ENCODE measurements at regions not wholly inside any gene's neighbourhood (a gene's known extent, or its start where the extent isn't known, plus 50 kb on each side); places are given as distances from the start of the nearest gene placed in this dataset.
"Not testable (repeated sequence)": the region's sequence is repeated elsewhere in the genome, so short reads cannot be mapped to it uniquely, and the experiment has no call there.

DNA sequence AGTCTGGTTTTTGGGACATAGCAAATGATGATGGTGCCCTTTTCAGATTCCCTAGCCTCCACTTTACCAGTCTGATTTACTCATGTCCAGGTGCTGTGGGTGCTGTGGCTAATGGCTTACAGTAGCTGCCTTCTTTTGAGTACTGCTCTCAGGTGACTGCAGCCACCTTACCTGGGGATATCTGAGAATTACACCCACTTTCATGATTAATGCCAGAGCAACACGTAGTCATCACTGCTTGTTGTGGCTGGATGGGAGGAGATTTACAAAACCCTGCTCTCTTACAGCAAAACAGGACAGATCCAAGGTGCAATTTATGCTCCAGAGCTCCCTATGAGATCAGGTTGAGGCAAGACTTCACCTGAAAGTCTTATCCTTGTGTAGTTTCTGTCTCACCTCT, 150.6 kb downstream of the PDCD6IP start:
- in situ Hi-C loops (cut with HindIII; ENCODE audit: low pct_unique_long_range_greater_than_20kb, low sequenced_read_pairs): no loop called here
- no peak for DNase-seq (ENCODE audit: low read depth)

DNA sequence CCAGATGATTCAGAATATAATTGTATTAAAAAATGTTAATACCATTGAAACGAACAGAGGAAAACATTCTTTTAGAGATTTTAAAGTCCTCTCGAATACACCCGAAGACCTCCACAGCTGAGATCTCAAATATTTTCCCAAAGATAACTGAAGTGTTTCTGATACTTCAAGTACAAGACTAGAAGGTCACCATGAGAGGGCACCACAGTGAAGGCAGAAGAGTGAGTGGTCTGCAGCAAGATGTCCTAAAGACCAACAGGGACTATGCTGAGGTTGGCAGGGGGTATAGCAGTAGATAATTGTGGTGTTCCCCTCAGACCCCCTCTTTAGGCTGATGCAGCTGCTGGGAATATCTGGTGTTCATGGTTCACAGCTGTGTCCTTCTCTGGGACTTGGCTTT, 156.5 kb downstream of the PDCD6IP start:
- DNase-seq (ENCODE audit: low read depth): no peak
- in situ Hi-C loops (cut with HindIII; ENCODE audit: low pct_unique_long_range_greater_than_20kb, low sequenced_read_pairs): no loop called here

DNA sequence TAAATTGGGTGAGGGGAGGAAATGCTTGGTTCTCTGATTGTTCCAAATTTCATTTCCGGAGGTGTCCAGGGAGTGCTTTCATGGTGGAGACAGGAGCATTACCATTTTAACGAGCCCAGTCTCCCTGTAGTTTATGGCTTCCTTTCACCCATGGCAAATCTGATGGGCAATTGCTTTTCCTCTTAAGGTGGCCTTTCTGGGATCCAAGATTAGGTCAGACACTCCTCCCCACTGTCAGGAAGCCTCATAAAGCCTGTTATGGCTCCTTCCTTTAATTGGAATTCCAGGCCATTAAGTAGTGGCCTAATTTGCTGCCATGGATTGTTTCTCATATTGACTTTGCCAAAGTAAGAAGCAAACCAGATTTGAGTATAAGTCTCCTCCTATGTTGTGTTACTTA, 157.8 kb downstream of the PDCD6IP start:
- DNase-seq (ENCODE audit: low read depth): no peak
- in situ Hi-C loops (cut with HindIII; ENCODE audit: low pct_unique_long_range_greater_than_20kb, low sequenced_read_pairs): no loop called here

DNA sequence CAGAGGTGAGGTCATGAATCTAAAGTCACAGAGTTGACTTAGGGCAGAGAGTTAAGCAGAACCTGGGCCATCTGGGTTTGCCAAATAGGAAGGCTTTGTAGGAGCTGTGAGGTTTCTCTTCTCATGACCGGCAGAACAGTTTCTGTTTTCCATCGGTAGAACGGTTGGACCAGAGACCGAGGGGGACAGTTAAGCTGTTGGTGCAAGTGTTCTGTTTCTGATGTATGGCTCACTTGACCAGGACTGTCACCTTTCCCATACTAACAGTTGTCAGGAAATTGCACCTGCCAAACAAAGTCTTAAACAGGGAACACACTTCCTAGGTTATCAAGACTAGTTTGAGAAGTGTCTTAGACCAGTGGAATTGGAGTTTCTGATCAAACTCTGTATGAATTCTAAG, 158.3 kb downstream of the PDCD6IP start:
- in situ Hi-C loops (cut with HindIII; ENCODE audit: low pct_unique_long_range_greater_than_20kb, low sequenced_read_pairs): no loop called here
- DNase-seq (ENCODE audit: low read depth): no peak

DNA sequence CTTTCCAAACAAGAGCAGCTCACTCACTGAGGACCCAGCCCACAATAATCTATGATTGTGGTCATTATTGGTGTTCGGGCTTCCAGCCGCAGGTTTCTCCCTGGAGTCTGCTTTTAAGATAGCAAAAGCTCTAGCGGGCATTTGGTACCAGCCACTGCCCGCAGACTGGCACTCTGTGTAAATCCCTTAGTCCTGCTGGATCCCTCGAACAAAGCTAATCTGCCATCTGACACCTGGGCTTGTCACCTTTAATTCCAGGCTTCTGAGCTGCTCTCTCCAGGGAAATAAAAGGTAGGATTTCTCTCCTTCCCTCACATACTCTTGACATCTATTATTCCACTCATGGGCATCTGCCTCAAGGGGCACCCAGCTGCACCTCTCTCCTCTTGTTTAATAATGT, 158.7 kb downstream of the PDCD6IP start:
- in situ Hi-C loops (cut with HindIII; ENCODE audit: low pct_unique_long_range_greater_than_20kb, low sequenced_read_pairs): no loop called here

DNA sequence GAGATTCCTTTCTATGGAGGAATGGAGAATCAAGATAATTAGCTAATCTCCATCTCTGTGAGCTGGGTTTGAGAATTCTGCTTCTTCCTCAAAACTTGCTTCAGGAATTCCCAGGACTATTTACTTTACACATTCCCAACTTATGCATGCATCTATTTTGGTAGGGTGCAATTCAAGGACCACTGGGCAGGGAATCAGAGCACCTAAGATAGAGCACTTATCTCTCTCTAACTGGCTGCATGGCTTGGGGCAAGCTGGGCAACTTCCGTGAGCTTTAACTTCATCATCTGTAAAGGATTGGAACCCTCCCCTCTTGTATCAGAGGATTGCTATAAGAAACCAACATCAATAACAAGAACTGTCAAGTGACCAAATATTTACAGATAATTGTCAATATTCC, 160.2 kb downstream of the PDCD6IP start:
- in situ Hi-C loops (cut with HindIII; ENCODE audit: low pct_unique_long_range_greater_than_20kb, low sequenced_read_pairs): no loop called here
- no peak for DNase-seq (ENCODE audit: low read depth)

More for the DNA sequence above, 158.7 kb downstream of the PDCD6IP start:
- DNase-seq (ENCODE audit: low read depth): no peak

DNA sequence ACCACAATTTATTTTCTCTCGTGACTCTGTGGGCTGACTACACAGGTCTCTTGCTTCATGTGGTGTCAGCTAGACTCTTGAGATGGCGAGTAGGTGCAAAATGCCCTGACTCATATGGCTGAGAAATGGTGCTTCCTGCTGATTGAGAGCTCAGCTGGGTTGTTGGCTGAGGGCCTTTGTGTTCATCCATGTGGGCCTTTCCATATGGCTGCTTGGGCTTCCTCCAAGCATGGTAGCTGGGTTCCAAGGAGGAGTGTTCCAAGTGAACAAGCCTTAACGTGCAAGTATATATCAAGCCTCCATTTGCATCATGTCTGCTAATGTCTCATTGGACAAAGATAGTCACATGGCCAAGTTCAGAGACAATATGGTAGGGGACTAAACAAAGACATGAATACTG, 164.0 kb downstream of the PDCD6IP start:
- in situ Hi-C loops (cut with HindIII; ENCODE audit: low pct_unique_long_range_greater_than_20kb, low sequenced_read_pairs): no loop called here
- DNase-seq (ENCODE audit: low read depth): no peak

DNA sequence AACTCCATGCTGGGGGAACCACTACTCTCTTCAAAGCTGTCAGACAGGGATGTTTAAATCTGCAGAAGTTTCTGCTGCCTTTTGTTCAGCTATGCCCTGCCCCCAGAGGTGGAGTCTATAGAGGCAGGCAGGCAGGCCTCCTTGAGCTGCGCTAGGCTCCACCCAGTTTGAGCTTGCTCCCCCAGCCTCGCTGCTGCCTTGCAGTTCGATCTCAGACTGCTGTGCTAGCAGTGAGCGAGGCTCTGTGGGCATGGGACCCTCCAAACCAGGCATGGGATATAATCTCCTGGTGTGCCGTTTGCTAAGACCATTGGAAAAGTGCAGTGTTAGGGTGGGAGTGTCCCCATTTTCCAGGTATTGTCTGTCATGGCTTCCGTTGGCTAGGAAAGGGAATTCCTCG, 171.8 kb downstream of the PDCD6IP start:
- in situ Hi-C loops (cut with HindIII; ENCODE audit: low pct_unique_long_range_greater_than_20kb, low sequenced_read_pairs); DNase-seq (ENCODE audit: low read depth): not testable (repeated sequence)

DNA sequence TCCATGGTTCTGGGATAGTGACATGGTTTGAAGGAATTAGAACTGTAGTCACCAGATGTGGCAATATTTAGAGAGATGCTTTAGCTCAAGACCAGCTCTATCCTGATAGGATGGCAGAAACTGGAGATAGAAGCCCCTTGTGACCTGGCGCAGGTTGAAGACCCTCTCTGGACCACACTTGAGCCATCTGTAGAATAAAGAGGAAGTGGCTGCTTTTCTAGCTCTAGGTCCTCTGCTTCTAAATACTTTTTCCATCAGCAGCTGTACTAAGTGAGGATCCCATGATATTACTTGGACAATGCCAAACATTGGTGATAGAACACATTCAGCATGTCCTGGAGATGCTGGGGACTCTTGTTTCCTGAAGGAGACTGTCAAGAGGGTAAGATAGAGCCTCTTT, 172.6 kb downstream of the PDCD6IP start:
- DNase-seq (ENCODE audit: low read depth): no peak
- in situ Hi-C loops (cut with HindIII; ENCODE audit: low pct_unique_long_range_greater_than_20kb, low sequenced_read_pairs): no loop called here

DNA sequence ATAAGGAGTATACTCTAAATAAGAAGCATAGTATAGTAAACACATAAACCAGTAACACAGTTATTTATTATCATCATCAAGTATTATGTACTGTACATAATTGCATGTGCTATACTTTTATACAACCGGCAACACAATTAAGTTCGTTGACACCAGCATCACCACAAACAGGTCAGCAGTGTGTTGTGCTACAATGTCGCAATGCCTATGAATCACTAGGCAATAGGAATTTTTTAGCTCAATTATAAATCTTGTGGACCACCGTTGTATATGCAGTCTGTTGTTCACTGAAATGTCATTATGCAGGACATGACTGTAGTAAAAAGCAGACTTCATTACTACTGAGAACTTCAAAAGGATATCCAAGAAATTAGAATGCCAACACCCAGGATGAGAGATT, 177.0 kb downstream of the PDCD6IP start:
- DNase-seq (ENCODE audit: low read depth): no peak
- in situ Hi-C loops (cut with HindIII; ENCODE audit: low pct_unique_long_range_greater_than_20kb, low sequenced_read_pairs): no loop called here

DNA sequence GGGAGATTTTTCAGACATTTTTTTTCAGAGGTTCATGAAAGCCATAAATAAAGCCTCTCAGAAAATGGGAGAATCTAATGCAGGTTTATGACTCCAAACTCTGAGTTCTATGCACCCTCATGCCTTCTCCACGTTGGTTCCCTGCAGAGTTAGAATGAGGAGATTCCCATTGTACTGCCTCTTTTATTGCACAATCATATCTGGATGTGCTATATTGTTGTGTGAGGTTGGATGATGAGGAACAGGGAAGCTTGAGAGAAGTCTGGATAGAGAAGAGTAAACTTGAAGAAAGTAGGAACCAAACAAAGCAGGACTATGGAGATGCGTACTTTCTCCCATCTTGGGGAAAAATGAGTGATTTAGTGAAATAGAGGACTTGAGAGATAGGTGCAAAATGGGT, 178.8 kb downstream of the PDCD6IP start:
- in situ Hi-C loops (cut with HindIII; ENCODE audit: low pct_unique_long_range_greater_than_20kb, low sequenced_read_pairs): no loop called here
- no peak for DNase-seq (ENCODE audit: low read depth)

DNA sequence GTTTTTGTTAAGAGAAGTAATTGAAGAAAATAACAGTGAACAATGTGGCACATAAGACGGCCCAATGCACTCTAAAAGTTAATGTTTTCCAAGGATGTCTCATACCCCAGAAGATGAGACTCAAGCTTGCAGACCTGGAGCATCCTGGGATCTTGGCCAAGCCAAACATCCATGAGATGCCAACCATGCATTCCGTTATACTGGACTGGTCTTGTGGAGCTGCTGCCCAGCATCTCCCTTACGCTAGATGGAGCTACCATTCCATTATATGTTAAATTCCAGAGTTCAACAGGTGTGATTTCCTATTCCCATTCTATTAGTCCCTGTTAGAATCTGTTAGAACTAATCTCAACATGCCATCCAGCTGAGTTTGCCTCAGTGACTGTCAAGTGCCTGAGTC, 181.8 kb downstream of the PDCD6IP start:
- in situ Hi-C loops (cut with HindIII; ENCODE audit: low pct_unique_long_range_greater_than_20kb, low sequenced_read_pairs): no loop called here
- peak; percentile 91 for DNase-seq (ENCODE audit: low read depth)

DNA sequence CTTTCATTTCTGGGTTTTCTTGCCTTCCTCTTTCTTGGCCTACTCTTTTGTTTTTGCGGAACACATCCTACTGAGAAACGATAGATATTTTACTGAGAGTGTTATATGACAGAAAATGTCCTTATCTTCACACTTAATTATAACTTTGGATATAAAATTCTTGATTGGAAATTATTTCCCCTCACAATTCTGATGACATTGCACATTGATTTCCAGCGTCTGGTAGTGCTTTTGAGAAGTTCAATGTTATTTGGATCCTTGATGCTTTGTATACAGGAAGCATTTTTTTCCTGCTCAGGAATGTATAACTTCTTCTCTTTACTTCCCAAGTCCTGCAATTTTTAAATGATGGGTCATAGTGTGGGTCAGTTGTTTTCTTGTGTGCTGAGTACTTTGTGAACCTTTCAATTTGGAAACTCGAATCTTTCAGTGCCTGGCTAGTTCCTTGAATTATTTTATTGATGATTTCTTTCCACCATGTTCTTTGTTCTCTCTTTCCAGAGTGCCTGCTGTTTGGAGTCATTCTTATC, 183.9 kb downstream of the PDCD6IP start:
- in situ Hi-C loops (cut with HindIII; ENCODE audit: low pct_unique_long_range_greater_than_20kb, low sequenced_read_pairs): no loop called here

DNA sequence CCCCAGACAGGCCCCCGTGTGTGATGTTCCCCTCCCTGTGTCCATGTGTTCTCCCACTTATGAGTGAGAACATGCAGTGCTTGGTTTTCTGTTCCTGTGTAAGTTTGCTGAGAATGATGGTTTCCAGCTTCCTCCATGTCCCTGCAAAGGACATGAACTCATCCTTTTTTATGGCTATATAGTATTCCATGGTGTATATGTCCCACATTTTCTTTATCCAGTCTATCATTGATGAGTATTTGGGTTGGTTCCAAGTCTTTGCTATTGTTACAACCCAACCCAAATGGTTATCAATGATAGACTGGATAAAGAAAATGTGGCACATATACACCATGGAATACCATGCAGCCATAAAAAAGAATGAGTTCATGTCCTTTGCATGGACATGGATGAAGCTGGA, 184.5 kb downstream of the PDCD6IP start:
- DNase-seq (ENCODE audit: low read depth); in situ Hi-C loops (cut with HindIII; ENCODE audit: low pct_unique_long_range_greater_than_20kb, low sequenced_read_pairs): not testable (repeated sequence)

More for the DNA sequence above, 183.9 kb downstream of the PDCD6IP start:
- no peak for DNase-seq (ENCODE audit: low read depth)

DNA sequence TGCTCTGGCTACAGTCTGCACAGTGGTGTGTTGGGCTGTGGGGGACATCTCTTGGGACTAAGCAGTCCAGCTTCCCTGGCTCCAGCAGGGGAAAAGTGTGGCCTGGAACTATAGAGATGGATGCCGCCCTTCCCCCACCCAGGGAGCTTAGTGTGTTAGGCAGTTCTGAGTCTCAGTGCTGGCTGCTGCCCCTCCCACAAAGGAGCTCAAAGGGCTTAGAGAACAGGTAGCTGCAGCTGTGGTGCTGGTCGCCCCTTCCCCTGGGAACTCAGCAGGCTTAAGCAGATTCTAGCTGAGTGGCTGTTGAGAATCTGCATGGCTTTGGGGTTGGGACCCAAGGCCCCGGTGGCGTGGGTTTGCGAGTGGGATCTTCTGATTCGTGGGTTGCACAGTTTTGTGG, 190.8 kb downstream of the PDCD6IP start:
- DNase-seq (ENCODE audit: low read depth): no peak
- in situ Hi-C loops (cut with HindIII; ENCODE audit: low pct_unique_long_range_greater_than_20kb, low sequenced_read_pairs): no loop called here

DNA sequence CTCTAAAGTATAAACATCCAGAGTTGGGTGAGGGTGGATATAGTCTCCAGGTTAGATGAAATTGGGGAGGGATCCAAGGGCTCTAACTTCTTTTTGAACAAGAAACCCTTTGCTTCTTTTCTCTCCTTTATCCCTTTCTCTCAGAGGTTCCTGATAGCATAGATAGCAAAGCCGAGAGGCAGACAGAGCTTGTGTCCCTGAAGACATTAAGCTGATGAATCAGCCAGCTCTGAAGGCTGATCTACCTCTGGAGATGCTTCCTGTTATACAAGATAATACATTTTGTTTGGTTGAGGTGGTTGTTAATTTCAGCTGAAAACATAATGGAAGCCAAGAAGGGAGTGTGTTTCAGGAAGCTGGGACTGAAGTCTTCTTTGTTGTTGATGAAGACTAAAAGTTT, 193.2 kb downstream of the PDCD6IP start:
- DNase-seq (ENCODE audit: low read depth): no peak
- in situ Hi-C loops (cut with HindIII; ENCODE audit: low pct_unique_long_range_greater_than_20kb, low sequenced_read_pairs): no loop called here

DNA sequence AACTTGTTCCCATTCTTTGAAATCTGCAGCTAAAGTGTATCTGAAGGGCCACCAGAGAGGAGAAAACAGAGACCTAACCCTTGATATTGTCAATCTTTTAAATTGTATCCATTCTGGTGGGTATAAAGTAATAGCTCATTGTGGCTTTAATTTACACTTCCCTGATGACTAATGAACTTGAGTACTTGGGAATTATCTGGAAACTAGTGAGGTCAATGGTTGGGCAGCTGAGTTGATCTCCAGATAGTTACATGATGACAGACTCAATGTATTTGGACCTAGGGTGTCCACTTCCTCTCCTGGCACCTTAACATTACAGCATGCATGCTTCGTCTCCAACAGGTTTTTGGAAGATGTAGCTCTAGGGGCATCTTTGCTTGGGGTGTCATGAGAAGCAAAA, 195.2 kb downstream of the PDCD6IP start:
- no peak for DNase-seq (ENCODE audit: low read depth)
- in situ Hi-C loops (cut with HindIII; ENCODE audit: low pct_unique_long_range_greater_than_20kb, low sequenced_read_pairs): no loop called here

DNA sequence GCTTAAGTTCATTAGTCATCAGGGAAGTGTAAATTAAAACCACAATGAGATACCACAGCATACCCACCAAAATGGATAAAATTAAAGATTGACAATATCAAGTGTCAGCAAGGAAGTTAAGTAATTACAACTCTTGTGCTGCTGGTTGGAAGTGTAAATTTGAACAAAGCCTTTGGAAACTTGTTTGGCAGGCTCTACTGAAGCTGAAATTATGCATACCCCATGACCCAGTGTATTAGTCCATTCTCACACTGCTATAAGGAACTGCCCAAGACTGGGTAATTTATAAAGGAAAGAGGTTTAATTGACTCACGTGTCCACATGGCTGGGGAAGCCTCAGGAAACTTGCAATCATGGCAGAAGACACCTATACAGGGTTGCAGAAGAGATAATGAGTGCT, 196.1 kb downstream of the PDCD6IP start:
- DNase-seq (ENCODE audit: low read depth): no peak
- in situ Hi-C loops (cut with HindIII; ENCODE audit: low pct_unique_long_range_greater_than_20kb, low sequenced_read_pairs): no loop called here

DNA sequence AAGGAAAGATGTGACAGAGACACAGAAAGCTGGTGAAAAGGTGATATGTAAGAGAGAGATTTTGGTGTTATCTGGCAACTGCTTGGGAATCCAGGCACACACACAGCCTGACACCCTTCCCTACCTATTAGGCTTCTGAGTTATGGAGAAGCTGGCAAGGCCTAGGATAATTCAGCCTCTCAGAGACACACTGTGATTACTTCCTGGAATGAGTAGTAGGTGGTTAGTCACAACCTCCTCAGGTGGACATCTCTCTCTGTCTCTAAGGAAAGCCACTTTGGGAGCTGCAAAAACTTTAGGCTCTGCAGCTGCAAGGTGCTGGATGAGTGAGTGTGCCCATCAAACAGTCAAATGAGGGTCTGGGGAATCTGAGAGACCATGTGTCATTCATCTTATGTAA, 201.9 kb downstream of the PDCD6IP start:
- in situ Hi-C loops (cut with HindIII; ENCODE audit: low pct_unique_long_range_greater_than_20kb, low sequenced_read_pairs): no loop called here
- no peak for DNase-seq (ENCODE audit: low read depth)

DNA sequence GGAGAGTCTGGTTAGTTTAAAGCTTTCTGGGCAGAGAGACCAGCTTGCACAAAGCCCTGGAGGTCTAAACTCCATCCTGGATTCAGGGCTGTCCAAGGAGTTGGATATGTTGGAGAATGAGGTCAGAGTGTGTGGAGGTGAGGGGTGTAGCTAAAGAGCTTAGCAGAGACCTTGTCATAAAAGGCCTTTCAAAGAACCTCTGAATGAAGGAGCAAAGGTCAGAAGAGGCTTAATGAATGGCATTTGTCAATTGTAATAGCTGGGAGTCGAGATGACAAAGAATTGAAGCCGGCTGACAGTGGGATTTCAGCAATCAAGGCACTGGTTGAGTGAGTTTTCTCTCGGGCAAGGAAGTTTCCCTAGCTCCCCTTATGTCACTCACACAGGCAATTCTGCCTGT, 202.6 kb downstream of the PDCD6IP start:
- in situ Hi-C loops (cut with HindIII; ENCODE audit: low pct_unique_long_range_greater_than_20kb, low sequenced_read_pairs): no loop called here
- DNase-seq (ENCODE audit: low read depth): no peak

DNA sequence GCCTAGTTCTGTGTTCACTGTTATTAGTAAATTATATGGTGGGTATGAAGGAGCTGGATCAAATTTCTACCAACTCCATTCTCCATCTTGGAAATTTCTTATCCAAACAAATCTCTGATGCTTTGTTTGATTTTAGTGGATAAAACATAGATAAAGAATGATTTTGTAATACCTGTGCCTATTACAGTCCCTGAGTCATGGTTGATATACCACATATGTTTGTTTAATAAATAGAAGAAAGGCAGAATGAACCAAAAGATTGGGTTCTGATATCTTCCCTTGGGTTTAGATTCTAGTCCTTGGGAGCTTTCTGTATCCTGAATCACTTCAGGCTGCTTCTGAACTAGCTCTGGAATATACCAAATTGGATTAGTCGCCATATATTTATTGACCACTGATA, 203.6 kb downstream of the PDCD6IP start:
- no peak for DNase-seq (ENCODE audit: low read depth)
- in situ Hi-C loops (cut with HindIII; ENCODE audit: low pct_unique_long_range_greater_than_20kb, low sequenced_read_pairs): no loop called here
